ENCODE measurements at regions not wholly inside any gene's neighbourhood (a gene's known extent, or its start where the extent isn't known, plus 50 kb on each side); places are given as distances from the start of the nearest gene placed in this dataset.
"Not testable (repeated sequence)": the region's sequence is repeated elsewhere in the genome, so short reads cannot be mapped to it uniquely, and the experiment has no call there.

GRCh38 chr7:11274074-11274473 is 300.4 kb downstream of the PHF14 start:
- Histone ChIP-seq H3K4me3 (no peak overlapping the region), H3K27ac (no peak overlapping the region), H3K9me3 (no peaks in the 10 kb centered on the region), H3K4me1 (no peaks in the 10 kb centered on the region), H3K27me3 (no peaks in the 10 kb centered on the region), H3K36me3 (no peaks in the 10 kb centered on the region)
- TF ChIP-seq CTCF (IDR thresholded peaks at IDR 0.05), result no peak
- DNase-seq (no peak), ATAC-seq (no peak)
- intact Hi-C loops (cut with DNase I), result no loop called here

- H3K27ac ChIP-seq, result no peak overlapping the region
- no peaks in the 10 kb centered on the region for H3K9me3 ChIP-seq
- intact Hi-C loops (cut with DNase I), result no loop called here
- no peak overlapping the region for H3K4me3 ChIP-seq
- no peaks in the 10 kb centered on the region for H3K36me3 ChIP-seq
- ATAC-seq, result no peak
- H3K4me1 ChIP-seq, result no peaks in the 10 kb centered on the region
- no peak for DNase-seq
- no peaks in the 10 kb centered on the region for H3K27me3 ChIP-seq
- TF ChIP-seq CTCF (IDR thresholded peaks at IDR 0.05), result no peak
These were observed 308.3 kb downstream of the PHF14 start for GRCh38 chr7:11281953-11282352.

GRCh38 chr7:11283584-11283983 is 309.9 kb downstream of the PHF14 start:
- DNase-seq; H3K27ac ChIP-seq; ATAC-seq; H3K4me3 ChIP-seq; H3K9me3 ChIP-seq; intact Hi-C loops (cut with DNase I); H3K4me1 ChIP-seq; H3K36me3 ChIP-seq; H3K27me3 ChIP-seq: not testable (repeated sequence)

- H3K4me1 ChIP-seq, result no peaks in the 10 kb centered on the region
- TF ChIP-seq CTCF (IDR thresholded peaks at IDR 0.05), result no peak
- H3K9me3 ChIP-seq, result no peaks in the 10 kb centered on the region
- H3K27ac ChIP-seq, result no peak overlapping the region
- ATAC-seq (no peak), DNase-seq (no peak)
- H3K4me3 ChIP-seq, result no peak overlapping the region
- H3K36me3 ChIP-seq, result no peaks in the 10 kb centered on the region
- intact Hi-C loops (cut with DNase I), result no loop called here
- no peaks in the 10 kb centered on the region for H3K27me3 ChIP-seq
These were observed 317.2 kb downstream of the PHF14 start for GRCh38 chr7:11290863-11291262.

- Histone ChIP-seq H3K36me3 (no peaks in the 10 kb centered on the region), H3K4me3 (no peak overlapping the region), H3K27me3 (no peaks in the 10 kb centered on the region), H3K27ac (no peak overlapping the region), H3K9me3 (no peaks in the 10 kb centered on the region), H3K4me1 (no peaks in the 10 kb centered on the region)
- TF ChIP-seq CTCF (IDR thresholded peaks at IDR 0.05), result no peak
- no peak for ATAC-seq
- no peak for DNase-seq
- intact Hi-C loops (cut with DNase I), result no loop called here
These were observed 320.5 kb downstream of the PHF14 start for GRCh38 chr7:11294218-11294617.

GRCh38 chr7:11294965-11295364 is 321.3 kb downstream of the PHF14 start:
- TF ChIP-seq CTCF (IDR thresholded peaks at IDR 0.05), result no peak
- intact Hi-C loops (cut with DNase I), result no loop called here
- Histone ChIP-seq H3K36me3 (no peaks in the 10 kb centered on the region), H3K4me3 (no peak overlapping the region), H3K4me1 (no peaks in the 10 kb centered on the region), H3K27ac (no peak overlapping the region), H3K27me3 (no peaks in the 10 kb centered on the region), H3K9me3 (no peaks in the 10 kb centered on the region)
- ATAC-seq, result no peak
- DNase-seq, result no peak

Measured in left lung (tissue), 4 donors.